ENCODE measurements at regions not wholly inside any gene's neighbourhood (a gene's known extent, or its start where the extent isn't known, plus 50 kb on each side); places are given as distances from the start of the nearest gene placed in this dataset.
A peak's percentile ranks its signal among the peaks of the same experiment; 100 is the strongest.

GRCh38 chr2:126774761-126775160 lies 118.8 kb downstream of the GYPC start:
- ATAC-seq = no peak
- DNase-seq = no peak
- intact Hi-C loops (cut with DNase I) = loop anchor here in 2 of 4 donors (10.0 kb wide), 3 partner anchors 150 to 530 kb away; no protein-coding TSS in a partner anchor
- Histone ChIP-seq H3K9me3 (ENCODE audit: control insufficient read depth, low read length) (no peaks in the 10 kb centered on the region), H3K27ac (ENCODE audit: low read length) (no peak overlapping the region), H3K4me3 (ENCODE audit: low read length) (no peak overlapping the region), H3K4me1 (ENCODE audit: control insufficient read depth, insufficient read depth, low read length) (no peaks in the 10 kb centered on the region), H3K27me3 (ENCODE audit: control insufficient read depth, insufficient read depth) (no peaks in the 10 kb centered on the region)
- 91% methylated on average over 7 of the region's 7 CpGs for WGBS

DNA sequence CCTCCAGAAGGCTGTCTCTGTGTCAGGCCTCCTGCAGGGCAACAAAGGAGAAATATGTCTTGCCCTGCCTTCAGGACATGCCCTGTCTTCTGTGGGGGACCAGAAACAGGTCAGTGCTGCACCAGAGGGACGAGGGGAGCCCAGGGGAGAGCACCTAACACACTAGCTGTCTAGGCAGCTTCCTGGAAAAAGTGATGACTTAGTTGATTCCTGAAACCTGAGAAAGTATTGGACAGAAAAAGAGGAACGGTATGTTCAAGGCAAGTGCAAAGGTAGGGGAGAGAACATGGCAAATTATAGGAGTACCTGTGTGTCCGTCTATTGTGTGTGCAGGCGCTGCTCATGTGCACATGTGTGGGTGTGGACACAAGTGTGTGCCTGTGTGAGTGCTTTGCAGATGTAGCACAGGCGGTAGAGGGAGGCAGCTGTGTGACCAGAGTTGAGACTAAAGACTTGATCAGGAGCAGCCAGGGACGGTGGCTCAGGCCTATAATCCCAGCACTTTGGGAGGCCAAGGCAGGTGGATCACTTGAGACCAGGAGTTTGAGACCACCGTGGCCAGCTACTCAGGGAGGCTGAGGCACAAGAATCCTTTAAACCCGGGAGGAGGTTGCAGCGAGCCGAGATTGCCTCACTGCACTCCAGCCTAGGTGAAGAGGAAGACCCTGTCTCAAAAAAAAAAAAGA lies 119.5 kb downstream of the GYPC start:
- ATAC-seq = no peak
- Histone ChIP-seq H3K4me3 (ENCODE audit: low read length) (no peak overlapping the region), H3K4me1 (ENCODE audit: control insufficient read depth, insufficient read depth, low read length) (no peaks in the 10 kb centered on the region), H3K9me3 (ENCODE audit: control insufficient read depth, low read length) (no peaks in the 10 kb centered on the region), H3K27ac (ENCODE audit: low read length) (no peak overlapping the region), H3K27me3 (ENCODE audit: control insufficient read depth, insufficient read depth) (no peaks in the 10 kb centered on the region)
- intact Hi-C loops (cut with DNase I) = loop anchor here in 2 of 4 donors (10.0 kb wide), 3 partner anchors 151 to 531 kb away; no protein-coding TSS in a partner anchor
- WGBS = 89% methylated on average over 10 of the region's 10 CpGs
- no peak for DNase-seq

GRCh38 chr2:126776255-126776654 lies 120.3 kb downstream of the GYPC start:
- no peak overlapping the region for H3K27ac ChIP-seq (ENCODE audit: low read length)
- no peaks in the 10 kb centered on the region for H3K4me1 ChIP-seq (ENCODE audit: control insufficient read depth, insufficient read depth, low read length)
- intact Hi-C loops (cut with DNase I) = loop anchor here in 2 of 4 donors (2.0 to 10.0 kb wide), 4 partner anchors 151 to 531 kb away; no protein-coding TSS in a partner anchor
- no peaks in the 10 kb centered on the region for H3K9me3 ChIP-seq (ENCODE audit: control insufficient read depth, low read length)
- peak overlapping the region; percentile 51 for H3K4me3 ChIP-seq (ENCODE audit: low read length)
- WGBS = 28% methylated on average over 9 of the region's 9 CpGs
- ATAC-seq = peak; percentile 10 to 11
- H3K27me3 ChIP-seq (ENCODE audit: control insufficient read depth, insufficient read depth) = no peaks in the 10 kb centered on the region
- peak in 1 of 3 donors; percentile 63 for DNase-seq

- Histone ChIP-seq H3K27ac (ENCODE audit: low read length) (peak overlapping the region; percentile 9), H3K4me3 (ENCODE audit: low read length) (peak overlapping the region; percentile 51), H3K4me1 (ENCODE audit: control insufficient read depth, insufficient read depth, low read length) (no peaks in the 10 kb centered on the region), H3K27me3 (ENCODE audit: control insufficient read depth, insufficient read depth) (no peaks in the 10 kb centered on the region), H3K9me3 (ENCODE audit: control insufficient read depth, low read length) (no peaks in the 10 kb centered on the region)
- ATAC-seq = peak; percentile 95 to 96
- DNase-seq = peak; percentile 82 to 92 (median 91)
- under 1% methylated on average over 68 of the region's 68 CpGs for WGBS
- intact Hi-C loops (cut with DNase I) = loop anchor here in 2 of 4 donors (2.0 to 10.0 kb wide), 4 partner anchors 152 to 532 kb away; no protein-coding TSS in a partner anchor
Observed at GRCh38 chr2:126776692-126777619, 121.0 kb downstream of the GYPC start.

DNA sequence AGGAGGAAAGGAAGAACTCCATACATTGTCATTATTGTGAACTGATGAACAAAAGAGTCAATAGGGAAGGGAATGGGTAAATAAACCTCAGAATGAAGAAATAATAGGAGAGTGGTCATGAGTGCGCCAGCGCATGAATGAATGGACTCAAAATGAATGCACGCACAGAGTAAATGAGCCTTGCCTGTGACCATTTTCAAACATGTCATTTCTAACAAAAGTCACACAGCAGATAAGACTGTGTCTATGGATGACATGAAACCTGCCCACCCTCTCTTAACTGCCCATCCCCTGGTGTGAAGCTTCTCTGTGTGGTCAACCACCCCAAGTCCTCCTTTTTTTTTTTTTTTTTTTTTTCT lies 121.1 kb upstream of the TEX51 start:
- H3K9me3 ChIP-seq (ENCODE audit: control insufficient read depth, low read length) = no peaks in the 10 kb centered on the region
- intact Hi-C loops (cut with DNase I) = loop anchor here in 2 of 4 donors (2.0 to 10.0 kb wide), 4 partner anchors 153 to 533 kb away; no protein-coding TSS in a partner anchor
- H3K27ac ChIP-seq (ENCODE audit: low read length) = no peak overlapping the region
- ATAC-seq (no peak), DNase-seq (no peak)
- no peaks in the 10 kb centered on the region for H3K4me1 ChIP-seq (ENCODE audit: control insufficient read depth, insufficient read depth, low read length)
- 23% methylated on average over 3 of the region's 3 CpGs for WGBS
- no peaks in the 10 kb centered on the region for H3K27me3 ChIP-seq (ENCODE audit: control insufficient read depth, insufficient read depth)
- no peak overlapping the region for H3K4me3 ChIP-seq (ENCODE audit: low read length)

DNA sequence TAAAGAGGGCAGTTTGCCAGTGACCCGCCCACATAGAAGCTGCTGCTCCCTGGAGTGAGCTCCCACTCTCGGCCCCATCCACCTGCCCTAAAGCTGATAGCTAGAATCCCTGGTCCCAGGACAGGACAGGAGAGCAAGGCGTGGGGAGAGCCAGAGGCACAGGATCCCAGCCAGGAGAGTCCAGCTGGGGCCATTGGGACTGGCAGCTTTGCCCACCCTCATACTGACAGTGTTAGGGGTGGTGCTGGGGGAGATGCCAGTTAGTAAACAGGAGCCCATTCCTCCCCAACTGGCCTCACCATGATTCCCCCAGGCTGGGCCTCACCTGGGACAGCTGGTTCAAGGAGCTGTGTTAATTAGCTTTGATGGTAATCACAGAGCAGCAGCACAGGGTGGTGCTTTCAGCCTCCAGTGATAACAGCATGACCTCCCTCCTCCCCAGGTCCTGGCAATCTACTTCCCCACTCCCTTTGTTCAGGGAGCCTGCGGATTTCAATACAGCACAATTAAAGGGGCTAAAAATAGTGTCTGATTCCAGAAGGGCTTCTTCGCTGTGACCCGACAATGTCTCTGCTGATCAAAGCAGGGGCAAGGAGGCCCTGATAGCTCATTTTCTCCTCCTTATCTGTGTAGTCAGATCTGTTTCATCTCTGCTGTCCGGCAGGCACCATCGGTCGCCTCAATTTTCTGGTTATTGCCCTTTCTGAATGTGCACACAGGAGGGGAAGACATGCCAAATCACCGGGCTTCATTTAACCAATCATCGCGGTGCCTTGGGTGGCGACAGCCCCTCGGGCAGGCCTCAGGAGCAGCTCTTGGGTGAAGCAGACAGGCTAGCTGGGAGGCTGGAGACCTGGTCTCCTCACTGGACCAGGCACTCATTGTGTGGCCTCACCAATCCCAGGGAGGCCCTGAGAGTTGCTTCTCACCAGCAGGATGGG lies 119.9 kb upstream of the TEX51 start:
- Histone ChIP-seq H3K27ac (ENCODE audit: low read length) (no peak overlapping the region), H3K9me3 (ENCODE audit: control insufficient read depth, low read length) (no peaks in the 10 kb centered on the region), H3K27me3 (ENCODE audit: control insufficient read depth, insufficient read depth) (no peaks in the 10 kb centered on the region), H3K4me1 (ENCODE audit: control insufficient read depth, insufficient read depth, low read length) (no peaks in the 10 kb centered on the region), H3K4me3 (ENCODE audit: low read length) (no peak overlapping the region)
- DNase-seq (no peak), ATAC-seq (no peak)
- 52% methylated on average over 14 of the region's 14 CpGs for WGBS
- intact Hi-C loops (cut with DNase I) = loop anchor here in 2 of 4 donors (10.0 kb wide), 3 partner anchors 154 to 534 kb away; no protein-coding TSS in a partner anchor

DNA sequence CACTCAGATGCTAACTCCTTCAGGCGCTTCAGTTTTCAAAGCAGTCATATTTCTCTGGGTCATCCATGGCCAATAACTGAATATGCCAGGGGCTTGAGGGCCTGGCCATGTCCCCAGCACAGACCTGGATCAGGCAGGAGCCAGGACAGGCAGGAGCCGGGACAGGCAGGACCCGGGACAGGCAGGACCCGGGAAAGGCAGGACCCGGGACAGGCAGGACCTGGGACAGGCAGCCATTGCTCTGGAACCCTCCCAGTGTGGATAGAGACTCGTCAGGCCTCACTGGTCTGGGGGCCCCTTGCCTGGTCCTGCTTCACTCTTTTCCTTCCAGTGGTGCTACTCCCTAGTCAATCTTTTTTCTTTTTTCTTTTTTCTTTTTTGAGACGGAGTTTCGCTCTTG lies 117.5 kb upstream of the TEX51 start:
- Histone ChIP-seq H3K4me3 (ENCODE audit: low read length) (no peak overlapping the region), H3K9me3 (ENCODE audit: control insufficient read depth, low read length) (no peaks in the 10 kb centered on the region), H3K27ac (ENCODE audit: low read length) (no peak overlapping the region), H3K4me1 (ENCODE audit: control insufficient read depth, insufficient read depth, low read length) (no peaks in the 10 kb centered on the region), H3K27me3 (ENCODE audit: control insufficient read depth, insufficient read depth) (no peaks in the 10 kb centered on the region)
- 82% methylated on average over 8 of the region's 8 CpGs for WGBS
- intact Hi-C loops (cut with DNase I) = loop anchor here in 1 of 4 donors (5.0 kb wide), 1 partner anchor 254 kb away; no protein-coding TSS in a partner anchor
- DNase-seq (no peak), ATAC-seq (no peak)

DNA sequence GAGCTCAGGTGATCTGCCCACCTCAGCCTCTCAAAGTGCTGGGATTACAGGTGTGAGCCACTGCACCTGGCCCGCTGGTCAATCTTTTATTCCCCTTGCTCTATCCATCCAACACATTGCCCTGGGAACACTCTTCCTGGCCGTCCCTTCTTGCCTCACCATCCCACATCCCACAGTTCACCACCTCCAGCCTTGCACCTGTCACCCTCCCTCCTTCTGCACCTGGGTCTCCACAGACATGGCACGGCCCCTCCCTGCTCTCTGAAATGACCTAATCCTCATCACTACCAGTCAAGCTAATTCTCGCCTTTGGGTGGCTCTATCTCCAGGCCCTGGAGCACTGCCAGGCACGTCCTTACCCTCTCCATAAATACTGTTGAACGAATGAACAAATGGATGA lies 116.9 kb upstream of the TEX51 start:
- WGBS = 69% methylated on average over 6 of the region's 6 CpGs
- Histone ChIP-seq H3K9me3 (ENCODE audit: control insufficient read depth, low read length) (no peaks in the 10 kb centered on the region), H3K4me3 (ENCODE audit: low read length) (no peak overlapping the region), H3K27me3 (ENCODE audit: control insufficient read depth, insufficient read depth) (no peaks in the 10 kb centered on the region), H3K4me1 (ENCODE audit: control insufficient read depth, insufficient read depth, low read length) (no peaks in the 10 kb centered on the region), H3K27ac (ENCODE audit: low read length) (no peak overlapping the region)
- intact Hi-C loops (cut with DNase I) = loop anchor here in 1 of 4 donors (5.0 kb wide), 1 partner anchor 255 kb away; no protein-coding TSS in a partner anchor
- DNase-seq = no peak
- no peak for ATAC-seq

DNA sequence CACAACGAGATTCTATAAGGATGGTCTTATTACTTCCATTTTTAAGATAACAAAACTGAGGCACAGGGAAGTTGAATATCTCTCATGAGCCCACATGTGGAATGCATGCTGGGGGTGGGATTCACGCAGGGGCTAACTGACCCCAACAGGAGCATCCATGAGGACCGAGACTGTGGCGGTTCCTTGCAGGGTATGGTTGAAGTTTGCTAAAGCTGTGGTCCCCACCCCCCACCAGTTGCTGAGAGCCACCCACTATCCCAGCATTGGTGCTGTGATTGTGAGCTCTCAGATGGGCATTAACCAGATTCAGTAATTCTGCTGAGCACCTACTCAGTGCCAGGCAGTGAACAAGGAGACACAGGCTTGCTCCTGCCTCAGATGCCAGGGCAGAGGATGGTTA lies 116.0 kb upstream of the TEX51 start:
- Histone ChIP-seq H3K27ac (ENCODE audit: low read length) (no peak overlapping the region), H3K4me3 (ENCODE audit: low read length) (no peak overlapping the region), H3K4me1 (ENCODE audit: control insufficient read depth, insufficient read depth, low read length) (no peaks in the 10 kb centered on the region), H3K27me3 (ENCODE audit: control insufficient read depth, insufficient read depth) (no peaks in the 10 kb centered on the region), H3K9me3 (ENCODE audit: control insufficient read depth, low read length) (no peaks in the 10 kb centered on the region)
- no peak for DNase-seq
- WGBS = 79% methylated on average over 4 of the region's 4 CpGs
- no peak for ATAC-seq
- intact Hi-C loops (cut with DNase I) = loop anchor here in 1 of 4 donors (5.0 kb wide), 1 partner anchor 255 kb away; no protein-coding TSS in a partner anchor

DNA sequence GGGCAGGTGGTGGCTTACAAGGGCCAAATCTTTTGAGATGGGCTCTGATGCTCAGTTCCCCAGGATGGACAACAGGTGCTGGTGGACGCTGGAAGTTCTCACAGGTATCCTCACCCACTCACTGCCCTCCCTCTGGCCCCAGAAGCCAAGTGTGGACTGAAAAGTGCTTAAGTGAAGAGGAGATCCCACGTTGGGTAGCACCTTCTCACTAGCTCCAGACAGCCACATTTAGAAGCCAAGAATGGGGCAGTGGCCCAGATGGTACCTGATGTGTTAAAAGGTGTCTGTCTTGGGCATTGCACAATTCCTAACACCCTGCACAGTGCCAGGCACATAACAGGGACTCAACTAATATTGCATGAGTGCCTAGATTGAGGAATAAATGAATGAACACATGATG lies 115.3 kb upstream of the TEX51 start:
- no peak for DNase-seq
- WGBS = 50% methylated on average over 2 of the region's 2 CpGs
- intact Hi-C loops (cut with DNase I) = loop anchor here in 1 of 4 donors (5.0 kb wide), 1 partner anchor 256 kb away; no protein-coding TSS in a partner anchor
- H3K27ac ChIP-seq (ENCODE audit: low read length) = no peak overlapping the region
- H3K4me1 ChIP-seq (ENCODE audit: control insufficient read depth, insufficient read depth, low read length) = no peaks in the 10 kb centered on the region
- ATAC-seq = no peak
- no peak overlapping the region for H3K4me3 ChIP-seq (ENCODE audit: low read length)
- H3K9me3 ChIP-seq (ENCODE audit: control insufficient read depth, low read length) = no peaks in the 10 kb centered on the region
- no peaks in the 10 kb centered on the region for H3K27me3 ChIP-seq (ENCODE audit: control insufficient read depth, insufficient read depth)

Data from right cardiac atrium (tissue), 5 donors.